AG04449 (cell line): ENCODE measurements at regions not wholly inside any gene's neighbourhood (a gene's known extent, or its start where the extent isn't known, plus 50 kb on each side); places are given as distances from the start of the nearest gene placed in this dataset.

Experiments used
- CTCF ChIA-PET: fragments of 350-600 bp; formaldehyde crosslinking; extraction: SDS; loops from one replicate; lab custom pipeline; 2021; ENCODE audit warnings: antibody characterized with exemption; lab: Yijun Ruan, JAX
- POLR2A ChIA-PET: fragments of 400-600, 350-600 bp; formaldehyde crosslinking; extraction: SDS; loops from one replicate; lab custom pipeline; 2020; ENCODE audit warnings: antibody characterized with exemption, inconsistent platforms; lab: Yijun Ruan, JAX
- DNase-seq: peaks from one replicate; pipeline ENCODE4 v3.0.0-alpha.2; 2010; ENCODE audit warnings: low read depth, low spot score
- H3K4me3 ChIP-seq: 2 replicates; pipeline ENCODE4 v1.5.1; 2011; ENCODE audit warnings: low read depth, mild to moderate bottlenecking, control low read depth, low read length
- CTCF ChIP-seq: IDR thresholded peaks from one replicate; pipeline ENCODE4 v1.5.1; 2011; ENCODE audit warnings: mild to moderate bottlenecking, moderate library complexity, low read length, control low read depth, inconsistent platforms; ENCODE audit not compliant: insufficient read depth; ENCODE audit errors: missing control alignments

DNA sequence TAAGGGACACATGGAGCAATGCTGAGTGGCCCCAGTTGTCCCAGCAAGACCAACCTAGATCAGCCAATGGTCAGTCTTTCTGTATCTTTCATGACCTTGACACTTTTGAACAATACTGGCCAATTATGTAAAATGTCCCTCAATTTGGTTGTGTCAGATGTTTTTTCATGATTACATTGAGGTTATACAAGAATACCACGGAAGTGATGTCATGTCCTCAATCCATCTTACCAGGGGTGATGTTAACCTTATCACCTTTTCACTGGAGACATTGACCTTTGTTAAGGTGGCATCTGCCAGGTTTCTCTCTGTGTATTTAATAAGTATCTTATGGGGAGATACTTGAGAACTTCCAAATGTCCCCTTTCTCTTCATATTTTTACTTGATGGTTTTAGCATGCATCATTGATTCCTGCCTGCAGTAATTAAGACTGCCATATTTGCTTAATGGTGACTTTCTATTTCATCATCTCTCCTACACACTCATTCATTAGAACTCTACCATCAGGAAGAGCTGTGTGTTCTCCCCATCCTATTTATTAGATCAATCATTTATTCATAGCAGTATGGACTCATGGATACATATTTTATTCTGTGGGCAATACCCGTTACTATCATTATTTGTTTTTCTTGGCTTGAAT is 64.7 kb upstream of the RFLNA start:
- ChIA-PET POLR2A (no interaction called here), CTCF (no interaction called here)
- DNase-seq, result no peak
- H3K4me3 ChIP-seq, result no peak overlapping the region
- TF ChIP-seq CTCF, result no peak

DNA sequence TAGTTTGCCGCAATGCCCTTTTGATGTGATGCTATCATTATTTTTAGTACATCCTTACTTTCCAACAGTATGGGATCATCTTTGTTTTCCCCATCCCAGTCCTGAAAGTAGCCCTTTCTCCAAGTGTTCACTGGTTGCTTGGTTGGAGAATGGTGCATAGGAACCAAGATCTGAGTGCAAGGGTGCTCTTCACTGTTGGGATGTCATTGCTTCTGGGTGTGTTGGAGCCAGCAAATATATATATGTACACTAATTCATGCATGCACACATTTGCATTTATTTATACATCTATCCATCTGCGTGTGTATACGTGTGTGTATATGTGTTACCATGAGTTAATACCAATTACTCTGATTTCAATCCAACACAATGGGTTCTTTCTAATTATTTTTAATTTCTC is 64.1 kb upstream of the RFLNA start:
- no peak for TF ChIP-seq CTCF
- ChIA-PET POLR2A (no interaction called here), CTCF (no interaction called here)
- no peak overlapping the region for H3K4me3 ChIP-seq
- DNase-seq, result no peak

GRCh38 chr12:124231980-124232653 is 62.8 kb upstream of the RFLNA start:
- TF ChIP-seq CTCF, result no peak
- ChIA-PET POLR2A (no interaction called here), CTCF (no interaction called here)
- no peak overlapping the region for H3K4me3 ChIP-seq
- DNase-seq, result no peak

DNA sequence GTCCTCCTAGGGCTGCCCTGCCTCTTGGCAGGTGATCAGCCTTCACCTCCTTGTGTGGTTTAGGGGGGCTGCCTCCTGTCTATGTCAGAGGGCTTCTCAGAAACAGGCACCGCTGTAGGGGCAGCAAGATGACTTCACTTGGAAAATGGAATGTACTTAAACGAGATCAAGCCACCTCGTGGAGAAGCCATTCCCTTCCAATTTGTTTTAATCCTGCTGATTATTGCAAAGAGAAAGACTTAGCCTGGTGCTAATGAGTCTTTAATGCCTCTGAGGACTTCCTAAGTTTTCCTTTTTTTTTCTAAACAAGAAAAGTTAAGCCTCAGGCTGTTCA is 62.3 kb upstream of the RFLNA start:
- CTCF ChIA-PET, result no interaction called here
- POLR2A ChIA-PET, result no interaction called here
- TF ChIP-seq CTCF, result no peak
- no peak overlapping the region for H3K4me3 ChIP-seq
- DNase-seq, result no peak

GRCh38 chr12:124233041-124233796 is 61.7 kb upstream of the RFLNA start:
- no peak overlapping the region for H3K4me3 ChIP-seq
- ChIA-PET CTCF (interaction anchor here (0.7 kb wide), 1 partner anchor 88 kb away, joined by 3 read pairs; no protein-coding TSS in a partner anchor), POLR2A (no interaction called here)
- no peak for TF ChIP-seq CTCF
- peak; percentile 74 for DNase-seq

GRCh38 chr12:124233846-124234640 is 60.9 kb upstream of the RFLNA start:
- ChIA-PET CTCF (interaction anchor here (0.7 kb wide), 1 partner anchor 87 kb away, joined by 3 read pairs; no protein-coding TSS in a partner anchor), POLR2A (no interaction called here)
- TF ChIP-seq CTCF, result no peak
- H3K4me3 ChIP-seq, result no peak overlapping the region
- DNase-seq, result no peak
